Transverse colon (tissue), 4 donors: ENCODE measurements at regions not wholly inside any gene's neighbourhood (a gene's known extent, or its start where the extent isn't known, plus 50 kb on each side); places are given as distances from the start of the nearest gene placed in this dataset.

Experiments used
- EP300 ChIP-seq: sonication (generic); formaldehyde crosslinking; IDR thresholded peaks from one replicate; pipeline ENCODE4 v1.6.1; 2017; ENCODE audit warnings: antibody characterized with exemption, low read depth
- POLR2A ChIP-seq: fragments of 450-650 bp; IDR thresholded peaks from one replicate; pipeline ENCODE4 v1.6.1; 2016; ENCODE audit warnings: antibody characterized with exemption, mild to moderate bottlenecking, moderate library complexity
- POLR2AphosphoS5 ChIP-seq, 3 donors: sonication (generic); formaldehyde crosslinking; IDR thresholded peaks; one replicate each; pipeline ENCODE4 v1.6.1; 2016; ENCODE audit warnings: antibody characterized with exemption in 3 of 3
- TF ChIP-seq, protein P1 (sequence below), 5 experiments: fragments of 200-600 bp in 3 of 5; fragments of 450-650 bp in 2 of 5; sonication (generic) in 3 of 5; IDR thresholded peaks; 1 replicate in 2 of 5; 2 replicates in 3 of 5; pipeline ENCODE4 v1.5.1; 2016 to 2017; ENCODE audit warnings: antibody characterized with exemption in 5 of 5, inconsistent platforms in 3 of 5, mild to moderate bottlenecking in 2 of 5, moderate library complexity in 1 of 5

DNA sequence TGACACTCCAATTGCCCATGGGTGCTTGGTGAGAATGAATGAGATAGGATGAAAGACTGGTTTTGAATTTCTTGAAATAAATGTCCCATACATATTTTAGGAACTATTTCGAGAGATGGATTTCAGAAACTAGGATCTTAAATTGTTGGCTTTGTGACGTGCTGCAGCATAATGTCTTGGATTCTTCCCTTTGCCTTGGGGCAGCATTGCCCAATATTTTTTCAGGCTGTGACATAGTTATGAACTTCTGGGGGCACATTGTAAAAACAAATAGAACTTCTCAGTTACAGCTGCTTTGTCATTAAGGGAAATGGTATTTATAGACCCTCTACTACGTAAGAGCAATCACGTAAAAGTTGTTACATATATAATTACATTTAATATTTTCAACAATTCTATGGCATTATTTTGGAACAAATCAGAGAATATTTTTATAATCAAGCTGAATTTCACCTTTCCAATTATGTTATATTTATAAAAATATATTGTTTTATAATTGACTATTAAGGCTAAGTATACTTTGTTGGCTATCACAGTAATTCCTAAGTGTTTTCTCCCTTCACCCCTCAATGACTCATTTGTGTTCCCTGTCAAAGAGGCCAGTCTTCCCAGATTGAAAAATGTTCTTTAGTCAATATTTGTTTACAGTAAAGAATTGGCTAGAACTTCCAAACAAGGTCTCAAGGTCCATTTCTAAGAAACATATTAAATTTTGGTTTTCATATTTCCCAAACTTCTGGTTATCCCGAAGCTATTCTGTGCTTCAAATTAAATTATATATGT is 1388.3 kb upstream of the ACO1 start:
- TF ChIP-seq, protein P1, sequence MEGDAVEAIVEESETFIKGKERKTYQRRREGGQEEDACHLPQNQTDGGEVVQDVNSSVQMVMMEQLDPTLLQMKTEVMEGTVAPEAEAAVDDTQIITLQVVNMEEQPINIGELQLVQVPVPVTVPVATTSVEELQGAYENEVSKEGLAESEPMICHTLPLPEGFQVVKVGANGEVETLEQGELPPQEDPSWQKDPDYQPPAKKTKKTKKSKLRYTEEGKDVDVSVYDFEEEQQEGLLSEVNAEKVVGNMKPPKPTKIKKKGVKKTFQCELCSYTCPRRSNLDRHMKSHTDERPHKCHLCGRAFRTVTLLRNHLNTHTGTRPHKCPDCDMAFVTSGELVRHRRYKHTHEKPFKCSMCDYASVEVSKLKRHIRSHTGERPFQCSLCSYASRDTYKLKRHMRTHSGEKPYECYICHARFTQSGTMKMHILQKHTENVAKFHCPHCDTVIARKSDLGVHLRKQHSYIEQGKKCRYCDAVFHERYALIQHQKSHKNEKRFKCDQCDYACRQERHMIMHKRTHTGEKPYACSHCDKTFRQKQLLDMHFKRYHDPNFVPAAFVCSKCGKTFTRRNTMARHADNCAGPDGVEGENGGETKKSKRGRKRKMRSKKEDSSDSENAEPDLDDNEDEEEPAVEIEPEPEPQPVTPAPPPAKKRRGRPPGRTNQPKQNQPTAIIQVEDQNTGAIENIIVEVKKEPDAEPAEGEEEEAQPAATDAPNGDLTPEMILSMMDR (IDR thresholded peaks at IDR 0.05): no peak
- TF ChIP-seq POLR2AphosphoS5 (IDR thresholded peaks at IDR 0.05): no peak
- TF ChIP-seq EP300: no peak
- TF ChIP-seq POLR2A: no peak
